Sciatic nerve (tissue), 2 donors: ENCODE measurements at regions not wholly inside any gene's neighbourhood (a gene's known extent, or its start where the extent isn't known, plus 50 kb on each side); places are given as distances from the start of the nearest gene placed in this dataset.

Experiments
- ATAC-seq: fragments of 200-7000 bp; cut with Tn5 transposase; one replicate; pipeline ENCODE4 v1.9.1; 2020; ENCODE audit warnings: mild to moderate bottlenecking, moderate library complexity
- DNase-seq: peaks from one replicate; pipeline ENCODE4 v3.0.0-alpha.2; 2020; ENCODE audit warnings: low spot score
- intact Hi-C: fragments of 100-400 bp; cut with DNase I; formaldehyde crosslinking; loops from one replicate; pipeline ENCODE4 v1.14.2; 2022
- donor health status: DM: no; HTN: no; CAD: no.
- donor health status: DM: no; HTN: no; CAD: no.

GRCh38 chr12:114998118-114998749 lies 314.3 kb upstream of the TBX3 start:
- DNase-seq (no peak), ATAC-seq (no peak)
- intact Hi-C loops = no loop called here

- no peak for ATAC-seq
- intact Hi-C loops = no loop called here
Observed at GRCh38 chr12:114996382-114996781, 312.4 kb upstream of the TBX3 start.

GRCh38 chr12:114995891-114996290 lies 311.9 kb upstream of the TBX3 start:
- intact Hi-C loops = no loop called here
- DNase-seq = no peak
- no peak for ATAC-seq

More at GRCh38 chr12:114996382-114996781, 312.4 kb upstream of the TBX3 start:
- DNase-seq = no peak

- intact Hi-C loops = no loop called here
- DNase-seq = no peak
- ATAC-seq = no peak
Observed at GRCh38 chr12:114993165-114993564, 309.2 kb upstream of the TBX3 start.

- no peak for ATAC-seq
- intact Hi-C loops = no loop called here
Observed at GRCh38 chr12:114992443-114992842, 308.5 kb upstream of the TBX3 start.

GRCh38 chr12:114990381-114990780 lies 306.4 kb upstream of the TBX3 start:
- intact Hi-C loops = no loop called here
- DNase-seq (no peak), ATAC-seq (peak; percentile 34)

More at GRCh38 chr12:114992443-114992842, 308.5 kb upstream of the TBX3 start:
- DNase-seq = no peak

GRCh38 chr12:114986849-114987248 lies 302.9 kb upstream of the TBX3 start:
- DNase-seq (no peak), ATAC-seq (no peak)
- intact Hi-C loops = no loop called here

- no peak for ATAC-seq
- intact Hi-C loops = no loop called here
- no peak for DNase-seq
Observed at GRCh38 chr12:114986178-114986714, 302.3 kb upstream of the TBX3 start.

GRCh38 chr12:114984634-114985061 lies 300.7 kb upstream of the TBX3 start:
- intact Hi-C loops = no loop called here
- ATAC-seq = no peak
- no peak for DNase-seq

- ATAC-seq (no peak), DNase-seq (no peak)
- intact Hi-C loops = no loop called here
Observed at GRCh38 chr12:114982760-114983159, 298.8 kb upstream of the TBX3 start.

- DNase-seq (no peak), ATAC-seq (no peak)
- intact Hi-C loops = no loop called here
Observed at GRCh38 chr12:114981036-114981435, 297.1 kb upstream of the TBX3 start.

GRCh38 chr12:114976959-114977358 lies 293.0 kb upstream of the TBX3 start:
- ATAC-seq (no peak), DNase-seq (no peak)
- intact Hi-C loops = no loop called here

GRCh38 chr12:114976372-114976771 lies 292.4 kb upstream of the TBX3 start:
- intact Hi-C loops = no loop called here
- DNase-seq (no peak), ATAC-seq (no peak)

GRCh38 chr12:114975640-114976310 lies 291.8 kb upstream of the TBX3 start:
- intact Hi-C loops = no loop called here
- DNase-seq = no peak
- peak; percentile 92 for ATAC-seq

- no peak for DNase-seq
- intact Hi-C loops = no loop called here
- peak; percentile 82 for ATAC-seq
Observed at GRCh38 chr12:114974826-114975639, 291.1 kb upstream of the TBX3 start.

- intact Hi-C loops = no loop called here
- no peak for DNase-seq
- no peak for ATAC-seq
Observed at GRCh38 chr12:114974333-114974732, 290.4 kb upstream of the TBX3 start.

- DNase-seq = no peak
- ATAC-seq = peak; percentile 18
- intact Hi-C loops = no loop called here
Observed at GRCh38 chr12:114968727-114969126, 284.8 kb upstream of the TBX3 start.

- intact Hi-C loops = no loop called here
- DNase-seq (no peak), ATAC-seq (peak; percentile 45)
Observed at GRCh38 chr12:114967151-114967550, 283.2 kb upstream of the TBX3 start.

- DNase-seq (no peak), ATAC-seq (no peak)
- intact Hi-C loops = no loop called here
Observed at GRCh38 chr12:114964841-114965240, 280.9 kb upstream of the TBX3 start.

GRCh38 chr12:114963846-114964245 lies 279.9 kb upstream of the TBX3 start:
- DNase-seq (no peak), ATAC-seq (no peak)
- intact Hi-C loops = no loop called here
